ENCODE measurements at regions not wholly inside any gene's neighbourhood (a gene's known extent, or its start where the extent isn't known, plus 50 kb on each side); places are given as distances from the start of the nearest gene placed in this dataset.

GRCh38 chr3:36196058-36196457, 184.2 kb upstream of the STAC start:
- Histone ChIP-seq H3K4me3 (ENCODE audit: low read depth, low read length, poor library complexity, severe bottlenecking) (no peak overlapping the region), H3K27ac (ENCODE audit: low read depth, low read length, poor library complexity, severe bottlenecking) (no peak overlapping the region), H3K27me3 (replicated peaks; ENCODE audit: insufficient read depth, low read depth, low read length, poor library complexity) (no peaks in the 10 kb centered on the region), H3K36me3 (ENCODE audit: insufficient read depth, low read length, poor library complexity, severe bottlenecking) (no peaks in the 10 kb centered on the region), H3K9me3 (ENCODE audit: low read depth, low read length, poor library complexity, severe bottlenecking) (no peaks in the 10 kb centered on the region), H3K4me1 (ENCODE audit: insufficient read depth, low read length, poor library complexity, severe bottlenecking) (no peaks in the 10 kb centered on the region)
- no TSS peak for BruUV-seq (replicated peaks)
- intact Hi-C loops (cut with micrococcal nuclease; ENCODE audit: unreplicated experiment): no loop called here
- DNase-seq (ENCODE audit: low spot score): no peak
- ChIA-PET POLR2A (ENCODE audit: low non-redundant PET) (no interaction called here), CTCF (no interaction called here)
- no peak for TF ChIP-seq EZH2 (IDR thresholded peaks at IDR 0.05; ENCODE audit: borderline replicate concordance, low read depth, low read length, poor library complexity, severe bottlenecking)
- TF ChIP-seq CTCF (conservative IDR thresholded peaks at IDR 0.05; ENCODE audit: low read depth, low read length): no peak

- H3K4me1 ChIP-seq (ENCODE audit: insufficient read depth, low read length, poor library complexity, severe bottlenecking): no peaks in the 10 kb centered on the region
- TF ChIP-seq EZH2 (IDR thresholded peaks at IDR 0.05; ENCODE audit: borderline replicate concordance, low read depth, low read length, poor library complexity, severe bottlenecking) (no peak), CTCF (conservative IDR thresholded peaks at IDR 0.05; ENCODE audit: low read depth, low read length) (no peak)
- no peak overlapping the region for H3K27ac ChIP-seq (ENCODE audit: low read depth, low read length, poor library complexity, severe bottlenecking)
- H3K9me3 ChIP-seq (ENCODE audit: low read depth, low read length, poor library complexity, severe bottlenecking): no peaks in the 10 kb centered on the region
- H3K27me3 ChIP-seq (replicated peaks; ENCODE audit: insufficient read depth, low read depth, low read length, poor library complexity): no peaks in the 10 kb centered on the region
- no peak overlapping the region for H3K4me3 ChIP-seq (ENCODE audit: low read depth, low read length, poor library complexity, severe bottlenecking)
- BruUV-seq (replicated peaks): no TSS peak
- ChIA-PET POLR2A (ENCODE audit: low non-redundant PET) (no interaction called here), CTCF (no interaction called here)
- intact Hi-C loops (cut with micrococcal nuclease; ENCODE audit: unreplicated experiment): no loop called here
- H3K36me3 ChIP-seq (ENCODE audit: insufficient read depth, low read length, poor library complexity, severe bottlenecking): no peaks in the 10 kb centered on the region
- no peak for DNase-seq (ENCODE audit: low spot score)
Measured at GRCh38 chr3:36197151-36197550, 183.2 kb upstream of the STAC start.

- DNase-seq (ENCODE audit: low spot score): no peak
- Histone ChIP-seq H3K4me1 (ENCODE audit: insufficient read depth, low read length, poor library complexity, severe bottlenecking) (no peaks in the 10 kb centered on the region), H3K27me3 (replicated peaks; ENCODE audit: insufficient read depth, low read depth, low read length, poor library complexity) (no peaks in the 10 kb centered on the region), H3K27ac (ENCODE audit: low read depth, low read length, poor library complexity, severe bottlenecking) (no peak overlapping the region), H3K9me3 (ENCODE audit: low read depth, low read length, poor library complexity, severe bottlenecking) (no peaks in the 10 kb centered on the region), H3K36me3 (ENCODE audit: insufficient read depth, low read length, poor library complexity, severe bottlenecking) (no peaks in the 10 kb centered on the region), H3K4me3 (ENCODE audit: low read depth, low read length, poor library complexity, severe bottlenecking) (no peak overlapping the region)
- POLR2A ChIA-PET (ENCODE audit: low non-redundant PET): no interaction called here
- BruUV-seq (replicated peaks): no TSS peak
- no peak for TF ChIP-seq EZH2 (IDR thresholded peaks at IDR 0.05; ENCODE audit: borderline replicate concordance, low read depth, low read length, poor library complexity, severe bottlenecking)
- no peak for TF ChIP-seq CTCF (conservative IDR thresholded peaks at IDR 0.05; ENCODE audit: low read depth, low read length)
- intact Hi-C loops (cut with micrococcal nuclease; ENCODE audit: unreplicated experiment): no loop called here
- CTCF ChIA-PET: no interaction called here
Measured at GRCh38 chr3:36201546-36201945, 178.8 kb upstream of the STAC start.
